K562 (cell line): ENCODE measurements at regions not wholly inside any gene's neighbourhood (a gene's known extent, or its start where the extent isn't known, plus 50 kb on each side); places are given as distances from the start of the nearest gene placed in this dataset.

ENCODE experiments used
- ATAC-seq: fragments of 200-7000 bp; cut with Tn5 transposase; 3 replicates; pipeline ENCODE4 v1.9.1; 2020; ENCODE audit warnings: moderate library complexity
- BruUV-seq: library from RNA; stranded (reverse); fragments of 400-500 nt; replicated peaks from 2 replicates; lab custom pipeline; 2021; lab: Mats Ljungman, UMichigan
- CTCF ChIA-PET: fragments of 300-600 bp; formaldehyde crosslinking; extraction: SDS; loops from one replicate; lab custom pipeline; 2021; ENCODE audit warnings: low intra/inter-chr PET ratio; lab: Yijun Ruan, JAX
- POLR2A ChIA-PET: fragments of 300-600, 350-650 bp; sonication (Branson Sonifier 250); formaldehyde crosslinking; extraction: SDS; loops from one replicate; lab custom pipeline; 2021; ENCODE audit warnings: antibody characterized with exemption, inconsistent platforms; lab: Yijun Ruan, JAX
- DNase-seq, 4 experiments: peaks; one replicate each; pipeline versions ENCODE4 v3.0.0 to v3.0.0-alpha.2; 2011 to 2018; ENCODE audit warnings: low spot score in 3 of 4, mixed read lengths in 3 of 4; ENCODE audit errors: extremely low read depth in 1 of 4
- FAIRE-seq: peaks from 2 replicates; lab custom pipeline; 2011; peaks lifted over from hg19 to GRCh38; lab: Jason Lieb, UNC
- H2AFZ ChIP-seq: 2 replicates; pipeline ENCODE4 v1.6.0; 2011; ENCODE audit warnings: low read depth, low read length, control low read depth, inconsistent platforms
- H3K27ac ChIP-seq: fragments of 200-600 bp; 3 replicates; pipeline ENCODE4 v1.8.0; 2011; ENCODE audit warnings: low read depth, mild to moderate bottlenecking, control low read depth, inconsistent platforms, low read length, moderate library complexity, mixed read lengths; ENCODE audit errors: extremely low read depth
- H3K27me3 ChIP-seq, 2 experiments: fragments of 300-600 bp in 1 of 2; 2 replicates in 1 of 2; 3 replicates in 1 of 2; pipeline versions ENCODE4 v1.6.0 to v1.8.0; 2011; ENCODE audit warnings: inconsistent platforms in 2 of 2, low read length in 2 of 2, mild to moderate bottlenecking in 1 of 2, mixed read lengths in 1 of 2, moderate library complexity in 1 of 2; ENCODE audit not compliant: control insufficient read depth in 2 of 2, insufficient read depth in 2 of 2
- H3K36me3 ChIP-seq: fragments of 300-600 bp; 3 replicates; pipeline ENCODE4 v1.8.0; 2011; ENCODE audit warnings: mild to moderate bottlenecking, low read length, inconsistent platforms; ENCODE audit not compliant: control insufficient read depth, insufficient read depth
- H3K4me1 ChIP-seq, 2 experiments: fragments of 200-600 bp in 1 of 2; replicated peaks in 1 of 2; 2 replicates in 1 of 2; 3 replicates in 1 of 2; pipeline versions ENCODE4 v1.5.1 to v1.8.0; 2011; ENCODE audit warnings: inconsistent platforms in 2 of 2, low read length in 2 of 2, mild to moderate bottlenecking in 1 of 2, mixed read lengths in 1 of 2, moderate library complexity in 1 of 2; ENCODE audit not compliant: control insufficient read depth in 2 of 2, insufficient read depth in 2 of 2
- H3K4me2 ChIP-seq: 2 replicates; pipeline ENCODE4 v1.6.1; 2011; ENCODE audit warnings: low read length, control low read depth, inconsistent platforms, mixed read lengths; ENCODE audit not compliant: insufficient read depth
- H3K4me3 ChIP-seq: fragments of 200-600 bp; sonication (generic), shearing (Covaris generic); 2 replicates; pipeline ENCODE4 v1.5.1; 2016; ENCODE audit warnings: control low read depth, inconsistent platforms
- H3K79me2 ChIP-seq: fragments of 200-600 bp; 3 replicates; pipeline ENCODE4 v1.8.0; 2011; ENCODE audit warnings: low read length, inconsistent platforms; ENCODE audit not compliant: control insufficient read depth, insufficient read depth
- H3K9ac ChIP-seq, 2 experiments: 2 replicates each; pipeline versions ENCODE4 v1.6.0 to v1.6.1; 2011; ENCODE audit warnings: low read depth in 2 of 2, low read length in 2 of 2, control low read depth in 1 of 2, inconsistent platforms in 1 of 2, mild to moderate bottlenecking in 1 of 2, mixed read lengths in 1 of 2; ENCODE audit not compliant: insufficient read depth in 1 of 2
- H3K9me1 ChIP-seq: one replicate; pipeline ENCODE4 v1.6.0; 2011; ENCODE audit warnings: inconsistent platforms, mild to moderate bottlenecking, low read length, moderate library complexity; ENCODE audit not compliant: control insufficient read depth, insufficient read depth
- H3K9me3 ChIP-seq: replicated peaks from 2 replicates; pipeline ENCODE4 v1.5.1; 2011; ENCODE audit warnings: low read depth, low read length, inconsistent platforms; ENCODE audit not compliant: control insufficient read depth, insufficient read depth
- H4K20me1 ChIP-seq: replicated peaks from 2 replicates; pipeline ENCODE4 v1.6.1; 2011; ENCODE audit warnings: low read length, inconsistent platforms, mixed read lengths; ENCODE audit not compliant: control insufficient read depth, insufficient read depth
- BRF1 ChIP-seq: IDR thresholded peaks from 3 replicates; pipeline ENCODE4 v1.6.1; 2011; ENCODE audit warnings: borderline replicate concordance, mild to moderate bottlenecking; ENCODE audit not compliant: insufficient read length; ENCODE audit errors: extremely low read depth
- CREB3 ChIP-seq: fragments of 450-650 bp; conservative IDR thresholded peaks from 2 replicates; pipeline ENCODE4 v1.6.1; 2016; ENCODE audit warnings: missing genetic modification characterization, low read depth, mild to moderate bottlenecking, missing compliant biosample characterization, moderate library complexity
- E2F3 ChIP-seq: fragments of 250-450 bp; sonication (Bioruptor Pico); IDR thresholded peaks from 2 replicates; pipeline ENCODE4 v1.4.0; 2020; ENCODE audit warnings: mild to moderate bottlenecking
- ELF2 ChIP-seq: fragments of 250-450 bp; sonication (Bioruptor Pico); IDR thresholded peaks from 2 replicates; pipeline ENCODE4 v1.5.0; 2021; ENCODE audit warnings: mild to moderate bottlenecking
- GABPB1 ChIP-seq: sonication (generic); formaldehyde crosslinking; IDR thresholded peaks from 2 replicates; pipeline ENCODE4 v1.8.0; 2022; ENCODE audit warnings: mild to moderate bottlenecking, missing genetic modification reagents
- HNRNPK ChIP-seq: fragments of 200-400 bp; formaldehyde crosslinking; IDR thresholded peaks from one replicate; pipeline ENCODE4 v1.6.1; 2018; ENCODE audit warnings: mild to moderate bottlenecking, low read depth, low read length; ENCODE audit not compliant: poor library complexity, severe bottlenecking
- JUND ChIP-seq, 2 experiments: IDR thresholded peaks; 2 replicates in 1 of 2; 3 replicates in 1 of 2; pipeline ENCODE4 v1.6.1; 2011; ENCODE audit warnings: borderline replicate concordance in 2 of 2, low read depth in 2 of 2, low read length in 2 of 2, improper control_type of control experiment in 1 of 2, missing biosample characterization in 1 of 2, missing genetic modification characterization in 1 of 2, missing genetic modification reagents in 1 of 2
- POLR2AphosphoS2 ChIP-seq: IDR thresholded peaks from 2 replicates; pipeline ENCODE4 v1.6.1; 2012; ENCODE audit warnings: low read length, improper control_type of control experiment
- ZBED1 ChIP-seq: IDR thresholded peaks from 2 replicates; pipeline ENCODE4 v1.6.1; 2014
- ZBTB11 ChIP-seq, 3 experiments: fragments of 200-800 bp in 1 of 3; fragments of 250-450 bp in 1 of 3; fragments of 450-650 bp in 1 of 3; sonication (Bioruptor Pico) in 1 of 3; sonication (Bioruptor generic) in 1 of 3; formaldehyde crosslinking in 1 of 3; IDR thresholded peaks; 2 replicates each; pipeline versions ENCODE4 v1.6.1 to v1.8.0; 2016 to 2022; ENCODE audit warnings: mild to moderate bottlenecking in 2 of 3, missing genetic modification characterization in 2 of 3, missing compliant biosample characterization in 1 of 3, moderate library complexity in 1 of 3
- ZNF551 ChIP-seq: fragments of 250-450 bp; sonication (Bioruptor Pico); IDR thresholded peaks from 2 replicates; pipeline ENCODE4 v1.5.0; 2021; ENCODE audit warnings: mild to moderate bottlenecking, moderate library complexity
- ZNF639 ChIP-seq, 2 experiments: fragments of 200-800 bp in 1 of 2; sonication (Bioruptor generic) in 1 of 2; sonication (generic) in 1 of 2; formaldehyde crosslinking in 1 of 2; IDR thresholded peaks in 1 of 2; conservative IDR thresholded peaks in 1 of 2; 2 replicates each; pipeline versions ENCODE4 v1.5.0 to v1.6.1; 2016 to 2020; ENCODE audit warnings: missing compliant biosample characterization in 1 of 2, missing genetic modification characterization in 1 of 2, missing genetic modification reagents in 1 of 2
- ZNF76 ChIP-seq: fragments of 250-450 bp; sonication (Bioruptor Pico); IDR thresholded peaks from 2 replicates; pipeline ENCODE4 v1.4.0; 2020; ENCODE audit warnings: mild to moderate bottlenecking, moderate library complexity, borderline replicate concordance
- ZNF830 ChIP-seq: fragments of 250-450 bp; sonication (Bioruptor Pico); IDR thresholded peaks from 2 replicates; pipeline ENCODE4 v1.5.0; 2021; ENCODE audit warnings: mild to moderate bottlenecking
- WGBS: fragments of 100-300 bp; shearing (Covaris generic); methylation state at CpG from one replicate; pipeline ENCODE4 v1.1.6; 2016; ENCODE audit warnings: low coverage, mixed read lengths; ENCODE audit not compliant: insufficient coverage; ENCODE audit errors: missing lambda C conversion rate; 5-methylcytosine and 5-hydroxymethylcytosine counted together
- in situ Hi-C: fragments of 300-500 bp; cut with MboI; formaldehyde crosslinking; loops from 4 replicates; pipeline ENCODE4 v1.15.0; 2018; ENCODE audit warnings: inconsistent platforms, mixed read lengths
- intact Hi-C: fragments of 100-400 bp; cut with micrococcal nuclease; formaldehyde crosslinking; loops from 2 replicates; pipeline ENCODE4 v1.14.2; 2022

- no peaks in the 10 kb centered on the region for H3K79me2 ChIP-seq
- no peak overlapping the region for H3K4me2 ChIP-seq
- ATAC-seq (no peak), DNase-seq (peak in 1 of 4 experiments; percentile 6), FAIRE-seq (no peak)
- H2AFZ ChIP-seq, result no peak overlapping the region
- intact Hi-C loops (no loop called here), in situ Hi-C loops (no loop called here)
- H3K27ac ChIP-seq, result no peak overlapping the region
- no peaks in the 10 kb centered on the region for H3K27me3 ChIP-seq
- no TSS peak for BruUV-seq
- no peaks in the 10 kb centered on the region for H3K36me3 ChIP-seq
- H3K9ac ChIP-seq, result no peak overlapping the region
- POLR2A ChIA-PET, result no interaction called here
- no peaks in the 10 kb centered on the region for H3K9me1 ChIP-seq
- no peak overlapping the region for H3K4me3 ChIP-seq
- H3K9me3 ChIP-seq, result no peaks in the 10 kb centered on the region
- 3% methylated on average over 4 of the region's 4 CpGs for WGBS
- CTCF ChIA-PET, result no interaction called here
- no peaks in the 10 kb centered on the region for H4K20me1 ChIP-seq
- H3K4me1 ChIP-seq, result no peaks in the 10 kb centered on the region
- TF ChIP-seq HNRNPK (no peak), ELF2 (CRISPR knock-in tag) (no peak), ZNF639 (CRISPR knock-in tag; conservative IDR thresholded peaks at IDR 0.05 in 1 of 2, IDR thresholded peaks at IDR 0.05 in 1 of 2) (peak in 1 of 2 experiments; percentile 77; a peak in 2 of 4 replicates), JUND (IDR thresholded peaks at IDR 0.05; ENCODE audit: borderline replicate concordance, low read depth, low read length) (no peak), JUND (tag; IDR thresholded peaks at IDR 0.05; ENCODE audit: borderline replicate concordance, low read depth, low read length) (no peak), ZBTB11 (CRISPR knock-in tag; IDR thresholded peaks at IDR 0.05) (no peak), POLR2AphosphoS2 (no peak), BRF1 (no peak), E2F3 (0 out of 2 replicates have a peak, but pooled peaks have one; percentile 25), GABPB1 (CRISPR knock-in tag) (no peak), ZBED1 (no peak), ZNF551 (CRISPR knock-in tag) (no peak), ZNF830 (CRISPR knock-in tag) (no peak), CREB3 (tag) (peak; percentile 87), ZNF76 (CRISPR knock-in tag) (0 out of 2 replicates have a peak, but pooled peaks have one; percentile 61)
Observed at GRCh38 chr2:204187229-204188083, 250.9 kb downstream of the ICOS start.
